ENCODE measurements at regions not wholly inside any gene's neighbourhood (a gene's known extent, or its start where the extent isn't known, plus 50 kb on each side); places are given as distances from the start of the nearest gene placed in this dataset.
"Not testable (repeated sequence)": the region's sequence is repeated elsewhere in the genome, so short reads cannot be mapped to it uniquely, and the experiment has no call there.

DNA sequence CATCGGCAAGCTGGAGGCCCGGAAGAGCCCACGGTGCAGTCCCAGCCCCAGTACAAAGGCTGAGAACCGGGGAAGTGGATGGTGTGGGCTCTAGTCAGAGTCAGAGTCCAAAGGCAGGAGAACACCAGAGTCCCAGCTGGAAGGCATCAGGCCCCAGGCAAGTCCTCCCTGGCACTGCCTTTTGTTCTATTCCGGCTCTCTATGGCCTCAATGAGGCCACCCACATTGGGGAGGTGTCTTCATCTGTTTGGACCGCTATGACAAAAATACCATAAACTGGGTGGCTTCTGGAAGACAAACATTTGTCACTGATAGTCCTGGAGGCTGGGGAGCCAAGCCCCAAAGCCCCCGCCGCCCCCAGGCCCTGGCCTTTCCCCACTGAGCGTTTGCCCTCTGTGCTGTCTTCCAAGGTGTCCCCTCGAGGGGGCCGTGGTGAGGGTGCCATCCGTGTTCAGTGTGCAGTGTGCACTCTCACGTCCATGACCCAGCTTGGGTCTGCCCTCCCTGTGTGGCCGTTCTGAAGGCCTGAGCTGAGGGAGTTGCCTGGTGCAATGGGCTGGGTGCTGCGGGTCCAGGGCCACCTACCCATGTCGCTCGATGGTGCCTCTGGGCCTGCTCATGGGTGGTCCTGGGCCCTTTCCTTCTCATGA, 99.1 kb upstream of the PPP1R26 start:
- no peak for DNase-seq (ENCODE audit: low read depth)

DNA sequence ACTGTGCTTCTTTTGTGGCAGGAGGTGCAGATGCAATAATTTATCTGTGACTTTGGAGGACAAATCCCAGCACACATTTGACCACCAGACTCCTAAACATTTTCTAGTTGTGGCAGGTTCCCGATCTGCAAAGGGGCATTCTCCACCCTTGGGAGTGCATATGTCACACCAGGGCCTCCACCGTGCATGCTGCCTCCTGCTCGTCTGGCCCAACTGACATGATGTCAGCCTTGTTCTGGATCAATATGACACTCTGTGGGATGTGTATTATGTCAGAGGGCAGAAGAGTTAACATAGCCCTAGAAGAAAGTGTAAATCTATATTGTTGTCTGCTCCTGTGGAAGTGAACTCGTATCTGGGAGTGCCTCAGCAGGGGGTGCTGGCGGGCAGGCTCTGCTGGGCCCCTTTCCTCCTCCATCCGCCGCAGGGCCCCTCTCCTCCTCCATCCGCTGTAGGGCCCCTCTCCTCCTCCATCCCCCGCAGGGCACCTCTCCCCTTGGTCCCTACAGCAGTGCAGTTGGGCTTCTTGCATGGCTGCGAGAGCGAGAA, 97.7 kb upstream of the PPP1R26 start:
- DNase-seq (ENCODE audit: low read depth), result no peak

DNA sequence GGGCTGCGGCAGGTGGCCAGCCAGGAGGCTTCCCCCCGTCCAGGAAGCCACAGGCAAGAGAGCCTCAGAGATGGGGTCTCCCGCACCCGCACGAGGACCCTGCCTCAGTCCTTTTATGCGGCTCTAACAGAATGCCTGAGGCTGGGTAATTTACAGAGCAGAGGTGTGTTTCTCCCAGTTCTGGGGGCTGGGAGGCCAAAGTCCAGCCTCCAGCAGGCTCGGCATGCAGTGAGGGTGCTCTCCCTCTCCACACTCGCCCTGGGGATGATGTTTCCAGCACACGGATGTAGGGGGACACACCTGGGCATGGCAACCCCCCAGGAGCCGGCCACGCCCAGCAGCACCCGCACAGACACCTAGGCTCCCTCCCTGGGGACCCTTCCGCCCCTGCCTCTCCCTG, 95.4 kb upstream of the PPP1R26 start:
- DNase-seq (ENCODE audit: low read depth), result no peak

DNA sequence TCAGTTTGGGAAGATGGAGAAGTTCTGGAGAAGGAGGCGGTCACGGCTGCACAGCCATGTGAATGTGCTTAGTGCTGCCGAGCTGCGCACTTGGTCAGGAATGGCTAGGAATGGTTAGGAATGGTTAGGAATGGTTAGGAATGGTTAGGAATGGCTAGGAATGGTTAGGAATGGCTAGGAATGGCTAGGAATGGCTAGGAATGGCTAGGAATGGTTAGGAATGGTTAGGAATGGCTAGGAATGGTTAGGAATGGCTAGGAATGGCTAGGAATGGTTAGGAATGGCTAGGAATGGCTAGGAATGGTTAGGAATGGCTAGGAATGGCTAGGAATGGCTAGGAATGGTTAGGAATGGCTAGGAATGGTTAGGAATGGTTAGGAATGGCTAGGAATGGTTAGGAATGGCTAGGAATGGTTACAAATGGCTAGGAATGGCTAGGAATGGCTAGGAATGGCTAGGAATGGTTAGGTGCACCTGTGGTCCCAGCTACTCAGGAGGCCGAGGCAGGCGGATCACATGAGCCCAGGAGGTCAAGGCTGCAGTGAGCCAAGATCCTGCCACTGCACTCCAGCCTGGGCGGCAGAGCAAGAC, 94.7 kb upstream of the PPP1R26 start:
- not testable (repeated sequence) for DNase-seq (ENCODE audit: low read depth)

DNA sequence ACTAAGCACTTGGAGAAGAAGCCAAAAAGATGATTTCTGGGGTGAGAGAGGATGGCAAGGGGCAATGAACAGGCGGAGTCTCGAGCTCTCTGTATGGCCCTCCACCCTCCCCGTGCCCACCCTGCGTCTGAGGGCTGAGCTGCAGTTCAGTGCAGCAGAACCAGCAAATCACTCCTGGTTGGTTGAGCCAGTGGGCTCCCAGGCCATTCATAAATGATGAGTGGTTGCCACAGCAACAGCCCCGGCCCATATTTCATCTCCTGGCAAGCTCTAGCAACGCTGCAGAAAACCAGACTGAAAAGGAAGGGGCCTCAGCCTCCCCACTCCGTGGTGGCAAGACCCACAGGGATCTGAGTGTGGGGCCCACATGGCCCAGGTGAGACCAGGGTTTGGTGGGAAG, 93.8 kb upstream of the PPP1R26 start:
- DNase-seq (ENCODE audit: low read depth), result no peak

DNA sequence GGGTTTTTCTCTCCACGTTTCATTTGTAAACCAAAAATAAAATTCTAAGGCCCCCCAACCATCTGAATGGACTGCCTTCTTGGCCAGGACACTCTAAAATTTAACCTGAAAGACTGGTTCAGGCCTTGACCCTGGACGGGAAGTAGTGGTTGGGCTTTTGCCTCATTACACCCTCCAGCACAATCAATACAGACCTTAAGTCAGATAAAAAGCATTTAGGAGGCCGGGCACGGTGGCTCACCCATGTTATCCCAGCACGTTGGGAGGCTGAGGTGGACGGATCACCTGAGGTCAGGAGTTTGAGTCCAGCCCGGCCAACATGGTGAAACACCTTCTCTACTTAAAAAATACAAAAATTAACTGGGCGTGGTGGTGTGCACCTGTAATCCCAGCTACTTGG, 91.6 kb upstream of the PPP1R26 start:
- no peak for DNase-seq (ENCODE audit: low read depth)

DNA sequence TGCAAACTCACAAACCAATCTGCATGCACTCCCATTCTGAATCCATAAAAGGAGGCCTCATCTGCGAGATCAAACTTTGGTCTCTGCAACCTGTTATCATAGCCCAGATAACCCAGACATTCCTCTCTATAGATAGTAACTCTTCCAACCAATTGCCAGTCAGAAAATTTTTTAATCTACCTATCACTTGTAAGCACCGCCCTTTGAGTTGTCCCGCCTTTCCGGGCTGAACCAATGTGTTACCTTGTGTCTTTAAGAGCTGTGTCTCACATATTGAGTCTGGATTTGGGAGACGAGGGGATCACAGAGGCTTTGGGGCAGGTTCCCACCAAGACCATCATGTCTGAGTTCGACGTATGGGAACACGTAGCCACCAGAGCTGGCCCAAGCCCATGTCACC, 91.1 kb upstream of the PPP1R26 start:
- no peak for DNase-seq (ENCODE audit: low read depth)

DNA sequence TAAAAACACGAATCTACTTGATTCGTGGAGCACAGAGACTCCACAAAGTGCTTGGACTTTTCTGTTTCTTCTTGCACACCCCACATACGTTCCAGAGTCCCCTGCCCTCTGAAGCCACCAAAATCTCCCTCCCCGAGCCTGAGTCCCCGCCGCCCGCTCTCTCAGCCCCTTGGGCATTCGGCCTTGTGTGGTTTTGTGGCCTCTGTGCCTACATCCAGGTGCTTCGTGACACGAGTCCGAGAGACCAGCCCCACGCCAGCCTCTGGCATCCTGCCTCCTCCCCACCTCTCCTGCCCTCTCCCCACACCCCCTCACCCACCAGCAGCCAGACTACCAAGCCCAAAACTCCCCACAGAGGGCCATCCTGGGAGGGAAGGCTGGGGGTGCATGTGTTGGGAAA, 87.8 kb upstream of the PPP1R26 start:
- DNase-seq (ENCODE audit: low read depth), result no peak

DNA sequence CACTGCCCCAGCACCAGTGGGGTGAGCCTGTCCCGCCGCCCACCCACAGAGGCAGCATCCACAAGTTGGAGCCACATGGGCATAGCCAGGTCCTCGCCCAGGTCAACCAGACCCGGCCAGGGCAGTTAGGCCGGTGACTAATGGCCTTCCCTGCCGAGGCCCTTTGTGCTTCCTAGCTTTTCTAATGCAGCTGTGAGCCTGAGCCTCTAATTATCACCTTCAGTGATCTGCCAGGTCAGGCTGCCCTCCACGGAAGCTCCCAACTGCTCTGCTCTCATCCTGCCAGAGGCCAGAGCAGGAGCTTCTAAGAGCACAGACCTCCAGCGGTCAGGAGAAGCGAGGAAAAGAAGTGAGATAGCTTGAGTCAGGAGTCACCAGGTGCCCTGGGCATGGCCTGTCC, 87.1 kb upstream of the PPP1R26 start:
- no peak for DNase-seq (ENCODE audit: low read depth)

DNA sequence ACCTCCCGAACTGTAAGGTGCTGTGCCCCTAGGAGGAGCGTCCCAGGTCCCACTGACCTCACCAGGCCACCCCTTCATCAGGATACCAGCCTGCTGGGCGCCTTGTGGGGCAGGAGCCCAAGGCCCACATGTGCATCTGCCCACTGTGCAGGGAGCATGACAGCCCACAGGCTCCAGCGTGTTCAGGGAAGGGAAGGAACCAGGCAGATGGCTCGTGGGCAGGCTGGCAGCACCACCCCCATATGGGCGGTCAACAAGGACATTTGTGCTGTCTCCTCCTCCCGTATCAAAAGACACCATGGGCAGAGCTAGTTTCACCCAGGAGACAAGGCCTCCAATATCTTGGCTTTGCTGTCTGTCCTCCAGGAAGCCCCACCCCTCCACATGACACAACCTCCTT, 85.5 kb upstream of the PPP1R26 start:
- no peak for DNase-seq (ENCODE audit: low read depth)

DNA sequence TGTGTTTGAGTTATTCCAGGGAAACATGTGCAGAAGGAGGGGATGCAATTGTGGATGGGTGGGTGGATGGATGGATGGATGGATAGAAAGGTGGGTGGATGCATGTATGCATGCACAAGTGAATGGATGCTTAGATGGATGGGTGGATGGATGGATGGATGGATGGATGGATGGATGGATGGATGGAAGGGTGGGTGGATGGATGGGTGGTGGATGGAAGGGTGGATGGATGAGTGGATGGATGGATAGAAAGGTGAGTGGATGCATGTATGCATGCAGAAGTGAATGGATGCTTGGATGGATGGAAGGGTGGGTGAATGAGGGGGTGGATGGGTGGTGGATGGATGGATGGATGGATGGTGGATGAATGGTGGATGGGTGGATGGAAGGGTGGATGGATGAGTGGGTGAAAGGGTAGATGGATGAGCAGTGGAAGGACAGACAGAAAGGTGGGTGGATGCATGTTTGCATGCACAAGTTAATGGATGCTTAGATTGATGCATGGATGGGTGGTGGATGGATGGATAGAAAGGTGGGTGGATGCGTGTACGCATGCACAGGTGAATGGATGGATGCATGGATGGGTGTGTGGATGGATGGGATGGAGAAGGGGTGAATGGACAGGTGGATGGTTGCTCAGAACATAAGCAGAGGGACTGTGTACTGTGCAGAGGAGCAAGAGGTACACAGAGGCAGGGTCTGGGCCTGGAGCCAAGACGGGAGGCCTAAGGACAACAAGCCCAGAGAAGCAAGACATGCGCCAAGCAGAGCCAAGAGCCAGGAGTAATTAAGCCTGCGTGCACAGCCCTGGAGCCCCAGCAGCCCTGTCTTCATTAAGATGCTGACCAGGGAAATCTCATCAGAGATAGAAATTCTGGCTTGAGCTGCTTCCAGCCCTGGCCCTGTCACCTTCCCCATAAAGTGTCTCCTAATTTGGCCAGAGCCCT, 84.6 kb upstream of the PPP1R26 start:
- no peak for DNase-seq (ENCODE audit: low read depth)

DNA sequence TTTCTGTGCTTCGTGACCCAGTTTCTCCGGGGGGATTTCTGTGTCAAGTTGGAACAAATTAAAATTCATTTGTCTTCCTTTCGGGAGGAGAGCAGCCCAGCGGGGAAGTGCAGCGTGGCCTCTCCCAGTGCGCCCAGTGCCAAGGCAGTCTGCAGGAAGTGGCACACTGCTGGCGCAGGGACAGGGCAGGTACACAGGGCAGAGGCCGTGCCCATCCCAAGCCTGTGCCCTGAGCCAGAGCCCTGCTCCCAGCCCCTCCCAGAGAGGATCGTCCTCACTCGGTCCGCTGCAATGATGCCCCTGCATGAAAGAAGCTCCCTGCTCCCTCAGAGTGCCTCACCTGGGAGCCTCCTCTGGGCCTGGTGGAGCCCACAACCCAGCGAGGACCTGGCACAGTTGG, 82.4 kb upstream of the PPP1R26 start:
- DNase-seq (ENCODE audit: low read depth), result no peak

DNA sequence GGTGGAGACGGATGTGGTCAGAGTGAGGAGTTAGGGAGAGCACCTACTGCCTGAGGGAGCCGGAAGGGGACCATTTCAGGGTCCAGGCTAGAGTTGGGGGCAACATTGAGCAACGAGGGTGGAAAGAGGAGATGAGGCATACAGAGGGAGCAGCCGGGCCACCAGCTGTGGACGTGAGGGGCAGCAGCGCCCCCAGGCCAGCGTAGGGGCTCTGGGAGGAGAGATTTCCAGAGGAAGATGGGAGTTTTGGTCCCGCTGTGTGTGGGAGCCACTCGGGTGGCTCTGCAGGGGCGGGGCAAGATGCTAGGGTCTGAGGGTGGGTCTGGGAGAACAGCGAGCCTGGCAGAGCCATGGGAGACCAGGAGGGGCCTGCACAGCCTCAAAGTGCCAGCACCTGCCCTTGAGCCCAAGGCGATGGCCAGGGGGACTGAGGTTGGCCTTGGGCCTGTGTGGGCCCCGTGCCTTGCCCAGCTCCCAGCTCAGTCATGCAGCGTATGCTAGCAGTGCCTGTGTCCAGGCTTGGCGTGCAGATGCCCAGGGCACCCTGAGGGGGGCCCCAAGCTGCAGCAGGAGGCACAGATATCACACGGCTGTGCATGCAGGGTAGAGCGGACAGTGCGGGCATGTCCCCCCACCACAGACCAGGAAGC, 80.5 kb upstream of the PPP1R26 start:
- no peak for DNase-seq (ENCODE audit: low read depth)

DNA sequence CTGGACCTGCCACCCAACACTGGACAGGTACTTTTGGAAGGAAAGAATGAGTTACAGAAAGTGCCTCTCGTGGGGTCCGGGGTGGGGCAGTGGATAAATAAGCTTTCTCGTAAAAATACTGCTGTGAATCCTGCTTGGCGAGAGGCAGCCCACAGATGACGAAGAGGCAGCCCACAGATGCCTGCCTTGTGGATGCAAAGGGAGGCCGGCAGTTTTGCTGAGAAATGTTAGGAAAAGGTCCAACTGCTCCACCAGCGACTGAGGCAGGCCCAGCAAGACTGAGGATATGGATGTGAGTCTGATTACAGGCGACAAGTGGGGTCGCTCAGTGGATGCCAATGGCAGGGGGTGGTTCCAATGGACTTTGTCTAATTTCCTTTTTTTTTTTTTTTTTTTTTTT, 79.1 kb upstream of the PPP1R26 start:
- DNase-seq (ENCODE audit: low read depth), result no peak

DNA sequence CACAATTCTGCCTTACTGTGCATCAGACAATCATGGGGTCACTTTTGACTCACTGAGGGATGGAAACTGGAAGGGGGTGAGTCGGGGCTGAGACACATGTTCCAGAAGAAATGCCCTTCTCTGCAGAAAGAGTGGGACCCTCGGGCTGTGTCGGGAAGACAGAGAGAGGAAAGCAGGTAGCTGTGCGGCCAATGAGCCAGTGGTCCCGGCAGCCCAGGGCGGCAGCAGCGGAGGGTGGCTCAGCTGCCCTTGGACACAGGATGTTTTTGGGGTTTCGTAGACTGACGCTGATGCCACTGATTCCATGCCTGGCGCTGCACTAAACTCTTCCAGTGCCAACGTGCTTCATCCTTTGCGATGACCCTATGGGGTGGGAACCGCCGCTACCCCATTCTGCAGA, 78.4 kb upstream of the PPP1R26 start:
- DNase-seq (ENCODE audit: low read depth), result no peak

DNA sequence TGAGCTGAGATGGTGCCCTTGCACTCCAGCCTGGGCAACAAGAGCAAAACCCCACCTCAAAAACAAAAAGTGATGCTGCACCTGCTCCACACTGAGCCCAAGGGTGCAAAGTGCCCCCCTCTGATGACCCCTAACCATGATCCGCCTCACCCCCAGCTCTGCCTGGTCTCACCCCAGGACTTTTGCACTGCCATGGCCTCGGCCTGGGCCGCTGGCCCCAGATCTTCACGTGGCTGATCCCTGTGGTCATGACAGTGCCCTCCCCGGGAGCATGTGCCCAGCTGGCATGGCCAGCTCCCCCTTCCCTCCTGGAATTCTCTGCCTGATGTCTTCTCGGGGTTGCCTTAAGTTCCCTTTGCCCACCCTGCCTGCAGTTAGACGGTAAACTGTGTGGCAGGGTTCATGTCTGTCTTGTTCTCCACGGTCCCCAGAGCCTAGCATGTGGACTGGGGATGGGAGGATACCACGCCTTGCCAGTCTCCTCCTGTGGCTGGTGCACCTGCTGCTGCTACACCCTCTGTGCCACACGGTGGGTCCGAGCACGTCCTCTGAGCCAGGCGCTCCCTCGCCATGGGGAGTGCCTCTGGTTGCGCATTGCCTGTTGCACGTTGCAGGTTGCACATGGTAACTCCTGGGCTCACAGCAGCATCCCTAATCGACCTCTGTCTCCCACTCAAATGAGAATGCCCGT, 77.4 kb upstream of the PPP1R26 start:
- DNase-seq (ENCODE audit: low read depth), result no peak

DNA sequence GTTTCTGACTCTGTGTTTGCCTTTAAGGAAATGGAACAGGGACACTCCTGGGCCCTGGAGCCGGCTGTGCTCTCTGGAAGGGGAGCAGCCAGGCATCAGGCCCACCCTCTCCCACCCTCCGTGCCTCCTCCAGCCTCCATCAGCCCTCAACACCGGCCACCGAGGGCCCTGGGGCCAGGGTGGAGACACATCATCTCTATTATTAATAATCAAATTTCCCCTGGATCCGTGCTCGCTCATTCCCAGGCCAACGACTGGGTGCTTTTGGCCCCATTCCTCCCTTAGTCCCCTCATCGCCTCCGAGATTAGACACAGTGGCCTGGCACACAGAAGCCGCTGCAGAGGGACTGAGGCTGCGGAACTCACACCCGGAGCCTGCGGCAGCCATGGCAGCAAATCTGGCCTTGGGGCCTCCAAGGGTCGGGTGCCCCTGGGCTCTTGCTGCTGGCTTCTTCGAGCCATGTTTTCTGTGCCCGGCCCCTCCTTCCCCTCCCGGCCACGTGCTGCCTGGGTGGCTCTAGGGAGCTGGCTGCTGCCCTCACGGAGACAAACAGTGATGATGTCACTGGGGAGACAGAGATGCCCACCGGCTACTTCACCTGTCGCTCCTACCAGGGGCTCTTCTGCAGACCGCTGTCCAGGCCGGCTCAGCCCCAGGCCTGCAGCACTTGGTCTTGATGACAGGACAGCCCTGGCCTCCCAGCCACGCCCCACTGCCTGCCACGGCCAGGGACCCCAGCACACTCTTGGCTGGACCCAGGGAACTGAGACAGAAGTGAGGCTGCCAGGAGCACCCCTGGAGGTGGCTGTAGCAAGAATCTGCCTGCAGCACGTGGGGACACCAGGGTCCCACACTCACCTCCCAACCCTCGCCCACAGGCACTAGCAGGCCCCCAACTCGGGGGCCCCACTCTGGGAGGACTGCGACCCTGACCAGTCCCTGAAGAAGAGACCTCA, 76.6 kb upstream of the PPP1R26 start:
- DNase-seq (ENCODE audit: low read depth), result no peak

DNA sequence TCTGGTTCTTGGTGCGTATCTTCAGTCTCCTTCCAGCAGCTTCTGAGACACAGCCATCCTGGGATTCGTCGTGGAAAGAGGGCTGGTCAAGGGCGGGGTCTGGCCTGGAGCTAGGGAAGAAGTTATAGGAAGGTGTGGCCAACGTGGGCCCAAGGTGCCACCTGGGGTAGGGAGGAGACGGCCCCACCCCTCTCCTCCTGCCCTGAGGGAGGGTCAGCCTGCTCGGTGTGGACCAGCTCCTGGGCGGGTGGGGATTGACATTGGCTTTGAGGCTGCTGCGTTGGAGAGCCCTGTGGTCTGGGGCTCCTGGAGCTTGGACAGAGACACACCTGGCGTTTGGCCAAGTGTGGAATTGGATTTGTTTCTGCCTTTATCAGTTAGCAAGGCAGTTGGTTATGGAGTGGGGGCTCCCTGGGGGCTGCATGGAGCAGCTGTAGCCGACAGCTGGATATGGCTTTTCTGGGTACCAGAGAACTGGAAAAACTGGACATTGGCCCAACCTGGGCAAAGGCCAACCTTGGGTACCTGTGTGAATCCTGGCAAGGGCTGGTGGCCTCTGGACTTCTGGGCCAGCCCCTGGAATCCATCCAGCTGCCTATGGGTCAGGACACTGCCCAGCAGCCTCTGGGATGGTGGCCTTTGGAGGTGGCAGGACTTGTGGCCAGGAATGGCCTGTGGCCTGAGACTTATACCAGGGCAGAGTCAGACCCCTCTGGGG, 75.7 kb upstream of the PPP1R26 start:
- no peak for DNase-seq (ENCODE audit: low read depth)

DNA sequence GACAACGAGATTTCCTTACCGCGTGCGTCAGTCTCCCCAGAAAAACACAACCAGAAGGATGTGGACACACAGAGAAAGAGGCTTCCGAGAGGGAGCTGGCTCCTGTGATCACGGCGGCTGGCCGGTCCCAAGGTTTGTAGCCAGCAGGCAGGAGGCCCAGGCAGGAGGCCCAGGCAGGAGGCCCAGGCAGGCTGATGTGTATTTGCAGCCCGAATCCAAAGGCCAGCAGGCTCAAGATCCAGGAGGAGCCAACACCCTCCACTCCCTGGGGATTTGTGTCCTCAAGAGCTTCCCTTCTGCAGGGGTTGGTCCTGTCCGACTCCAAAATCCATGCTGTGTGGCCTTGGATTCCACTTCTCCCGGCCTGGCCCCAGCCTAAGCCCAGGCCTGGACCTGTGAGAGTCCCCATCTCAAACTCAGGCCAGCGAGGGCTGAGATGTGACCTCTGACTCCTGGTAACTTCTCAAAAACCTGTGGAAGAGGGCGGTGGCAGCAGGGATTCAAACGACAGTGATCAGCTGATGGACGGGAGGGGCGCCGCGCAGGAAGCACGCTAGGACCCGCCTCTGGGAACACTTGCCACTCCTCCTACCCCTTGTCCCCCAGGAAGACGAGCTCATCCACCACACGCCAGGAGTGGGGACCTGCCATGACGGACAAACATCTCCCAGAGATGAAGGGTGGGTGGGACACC, 75.0 kb upstream of the PPP1R26 start:
- DNase-seq (ENCODE audit: low read depth), result no peak

DNA sequence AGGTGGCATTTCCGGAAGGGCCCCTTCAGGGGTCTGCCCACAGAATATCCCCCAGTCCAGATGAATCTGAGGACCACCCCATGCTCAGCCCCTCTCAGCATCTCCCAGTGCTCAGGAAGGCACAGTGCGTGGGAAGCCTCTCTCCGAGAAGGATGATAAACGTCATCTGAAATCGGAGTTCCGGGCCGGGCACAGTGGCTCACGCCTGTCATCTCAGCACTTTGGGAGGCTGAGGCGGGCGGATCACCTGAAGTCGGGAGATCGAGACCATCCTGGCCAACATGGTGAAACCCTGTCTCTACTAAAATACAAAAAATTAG, 74.5 kb upstream of the PPP1R26 start:
- not testable (repeated sequence) for DNase-seq (ENCODE audit: low read depth)

Data from activated T-helper 9 cell treated with anti-CD3 and anti-CD28 coated beads, Interleukin-2, amount 50 U/mL, for 16 hours (primary cell).